Right hindlimb (tissue), 1 donor: ENCODE measurements at regions not wholly inside any gene's neighbourhood (a gene's known extent, or its start where the extent isn't known, plus 50 kb on each side); places are given as distances from the start of the nearest gene placed in this dataset.
"Not testable (repeated sequence)": the region's sequence is repeated elsewhere in the genome, so short reads cannot be mapped to it uniquely, and the experiment has no call there.

Experiments
- DNase-seq: peaks from one replicate; pipeline ENCODE4 v3.0.0-alpha.2; 2018

DNA sequence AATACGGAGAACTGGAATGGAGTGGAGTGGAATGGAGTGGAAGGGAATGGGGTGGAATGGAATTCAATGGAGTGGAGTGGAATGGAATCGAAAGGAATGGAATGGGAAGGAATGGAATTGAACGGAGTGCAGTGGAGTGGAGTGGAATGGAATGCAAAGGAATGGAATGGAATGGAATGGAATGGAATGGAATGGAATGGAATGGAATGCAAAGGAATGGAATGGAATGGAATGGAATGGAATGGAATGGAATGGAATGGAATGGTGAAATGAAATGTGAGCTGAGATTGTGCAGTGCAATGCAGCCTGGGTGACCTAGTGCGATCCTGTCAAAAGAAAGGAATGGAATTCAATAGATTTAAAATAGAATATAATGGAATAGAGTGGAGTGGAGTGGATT, 357.3 kb upstream of the WSB1 start:
- not testable (repeated sequence) for DNase-seq

DNA sequence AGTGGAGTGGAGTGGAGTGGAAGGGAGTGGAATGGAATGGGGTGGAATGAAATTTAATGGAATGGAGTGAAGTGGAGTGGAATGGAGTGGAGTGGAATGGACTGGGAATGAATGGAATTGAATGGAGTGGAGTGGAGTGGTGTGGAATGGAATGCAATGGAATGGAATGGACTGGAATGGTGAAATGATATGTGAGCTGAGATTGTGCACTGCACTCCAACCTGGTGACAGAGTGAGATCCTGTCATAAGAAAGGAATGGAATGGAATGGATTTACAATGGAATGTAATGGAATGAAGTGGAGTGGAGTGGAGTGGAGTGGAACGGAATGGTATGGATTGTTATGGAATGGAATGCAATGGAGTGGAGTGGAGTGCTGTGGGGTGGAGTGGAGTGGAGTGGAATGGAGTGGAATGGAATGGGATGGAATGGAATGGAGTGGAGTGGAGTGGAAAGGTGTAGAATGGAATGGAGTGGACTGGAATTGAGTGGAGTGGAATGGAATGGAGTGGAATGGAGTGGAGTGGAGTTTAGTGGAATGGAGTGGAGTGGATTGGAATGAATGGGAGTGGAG, 356.1 kb upstream of the WSB1 start:
- DNase-seq: not testable (repeated sequence)

DNA sequence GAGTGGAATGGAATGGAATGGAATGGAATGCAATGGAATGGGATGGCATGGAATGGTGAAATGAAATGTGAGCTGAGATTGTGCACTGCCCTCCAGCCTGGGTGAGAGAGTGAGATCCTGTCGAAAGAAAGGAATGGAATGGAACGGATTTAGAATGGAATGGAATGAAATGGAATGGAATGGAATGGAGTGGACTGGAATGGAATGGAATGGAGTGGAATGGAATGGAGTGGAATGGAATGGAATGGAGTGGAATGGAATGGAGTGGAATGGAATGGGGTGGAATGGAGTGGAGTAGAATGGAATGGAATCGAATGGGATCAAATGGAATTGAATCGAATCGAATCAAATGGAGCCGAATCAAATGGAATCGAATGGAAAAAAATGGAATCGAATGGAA, 354.2 kb upstream of the WSB1 start:
- not testable (repeated sequence) for DNase-seq

DNA sequence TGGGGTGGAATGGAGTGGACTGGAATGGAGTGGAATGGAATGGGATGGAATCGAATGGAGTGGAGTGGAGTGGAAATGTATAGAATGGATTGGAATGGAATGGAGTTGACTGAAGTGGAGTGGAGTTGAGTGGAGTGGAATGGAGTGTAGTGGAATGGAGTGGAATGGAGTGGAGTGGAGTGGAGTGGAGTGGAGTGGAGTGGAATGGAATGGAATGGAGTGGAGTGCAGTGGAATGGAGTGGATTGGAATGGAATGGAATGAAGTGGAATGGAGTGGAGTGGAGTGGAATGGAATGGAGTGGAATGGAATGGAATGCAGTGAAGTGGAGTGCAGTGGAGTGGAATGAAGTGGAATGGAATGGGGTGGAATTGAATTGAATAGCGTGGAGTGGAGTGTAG, 353.3 kb upstream of the WSB1 start:
- DNase-seq: not testable (repeated sequence)

DNA sequence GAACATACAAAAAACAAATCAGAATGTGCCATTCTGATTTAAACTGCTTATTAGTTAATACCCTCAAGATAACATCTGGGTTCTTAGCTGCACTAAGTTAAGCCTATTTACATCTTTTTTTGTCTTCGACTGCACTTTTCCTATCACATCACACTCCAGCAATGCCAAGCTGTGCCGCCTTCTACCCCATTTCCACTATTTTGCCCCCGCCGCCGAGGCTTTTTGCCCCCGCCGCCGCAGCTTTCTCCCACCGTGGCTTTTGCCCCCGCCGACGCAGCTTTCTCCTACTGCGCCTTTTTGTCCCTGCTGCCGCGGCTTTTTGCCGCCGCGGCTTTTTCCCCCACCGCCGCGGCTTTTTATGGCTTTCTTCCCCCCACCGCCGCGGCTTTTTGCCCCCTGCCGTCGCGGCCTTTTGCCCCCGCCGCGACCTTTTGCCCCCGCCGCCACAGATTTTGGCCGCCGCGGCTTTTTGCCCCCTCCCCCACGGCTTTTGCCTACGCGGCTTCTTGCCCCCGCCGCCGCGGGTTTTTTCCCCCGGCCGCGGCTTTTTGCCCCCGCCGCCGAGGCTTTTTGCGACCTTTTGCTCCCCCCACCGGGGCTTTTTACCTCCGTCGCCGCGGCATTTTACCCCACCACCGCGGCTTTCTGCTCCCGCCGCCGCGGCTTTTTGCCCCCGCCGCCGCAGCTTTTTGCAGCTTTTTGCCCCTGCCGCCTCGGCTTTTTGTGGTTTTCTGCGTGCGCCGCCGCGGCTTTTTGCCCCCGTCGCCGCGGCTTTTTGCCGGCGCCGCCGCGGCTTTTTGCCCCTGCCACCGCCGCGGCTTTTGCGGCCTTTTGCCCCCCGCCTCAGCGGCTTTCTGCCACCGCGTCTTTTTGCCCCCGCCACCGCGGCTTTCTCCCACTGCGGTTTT, 331.4 kb upstream of the WSB1 start:
- no peak for DNase-seq

DNA sequence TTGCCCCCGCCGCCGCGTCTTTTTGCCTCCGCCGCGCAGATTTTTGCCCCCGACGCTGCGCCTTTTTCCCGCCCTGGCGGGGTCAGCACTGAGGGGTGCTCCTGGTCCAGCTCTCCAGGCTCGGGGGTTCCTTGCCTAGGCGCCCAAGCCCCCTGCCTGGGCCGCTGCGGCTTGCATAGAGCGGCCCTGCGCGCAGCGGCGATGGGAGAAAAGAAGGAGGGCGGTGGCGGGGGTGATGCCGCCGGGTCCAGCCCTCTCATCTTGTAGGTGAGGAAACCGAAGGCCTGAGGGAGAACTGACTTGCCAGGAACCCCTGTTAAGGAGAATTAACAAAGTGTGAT, 330.8 kb upstream of the WSB1 start:
- DNase-seq: no peak

DNA sequence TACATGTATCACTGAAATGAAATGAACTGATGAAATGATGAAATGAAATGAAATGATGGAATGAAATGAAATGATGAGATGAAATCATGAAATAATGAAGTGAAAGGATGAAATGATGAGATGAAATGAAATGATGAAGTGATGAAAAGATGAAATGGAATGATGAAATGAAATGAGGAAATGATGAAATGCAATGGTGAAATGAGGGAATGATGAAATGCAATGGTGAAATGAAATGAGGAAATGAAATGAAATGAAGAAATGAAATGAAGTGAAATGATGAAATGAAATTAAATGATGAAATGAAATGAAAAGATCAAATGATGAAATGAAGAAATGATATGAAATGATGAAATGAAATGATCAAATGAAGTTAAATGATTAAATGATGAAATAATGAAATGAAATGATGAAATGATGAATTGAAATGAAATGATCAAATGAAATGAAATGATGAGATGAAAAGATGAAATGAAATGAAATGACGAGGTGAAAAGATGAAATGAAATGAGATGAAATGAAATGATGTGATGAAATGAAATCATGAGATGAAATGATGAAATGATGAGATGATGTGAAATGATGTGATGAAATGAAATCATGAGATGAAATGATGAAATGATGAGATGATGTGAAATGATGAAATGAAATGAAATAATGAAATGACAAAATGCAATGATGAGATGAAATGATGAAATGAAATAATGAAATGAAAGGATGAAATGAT, 327.9 kb upstream of the WSB1 start:
- not testable (repeated sequence) for DNase-seq

DNA sequence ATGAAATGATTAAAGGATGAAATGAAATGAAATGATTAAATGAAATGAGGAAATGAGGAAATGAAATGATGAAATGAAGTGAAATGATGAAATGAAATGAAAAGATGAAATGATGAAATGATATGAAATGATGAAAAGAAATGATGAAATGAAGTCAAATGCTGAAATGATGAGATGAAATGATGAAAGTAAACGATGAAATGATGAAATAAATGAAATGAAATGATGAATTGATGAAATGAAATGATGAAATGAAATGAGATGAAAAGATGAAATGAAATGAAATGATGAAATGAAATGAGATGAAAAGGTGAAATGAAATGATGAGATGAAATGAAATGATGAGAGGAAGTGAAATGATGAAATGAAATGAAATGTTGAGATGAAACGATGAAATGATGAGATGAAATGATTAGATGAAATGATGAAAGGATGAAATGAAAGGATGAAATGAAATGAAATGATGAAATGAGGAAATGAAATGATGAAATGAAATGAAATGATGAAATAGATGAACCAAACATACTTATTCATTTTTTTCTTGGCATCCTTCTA, 327.2 kb upstream of the WSB1 start:
- not testable (repeated sequence) for DNase-seq

DNA sequence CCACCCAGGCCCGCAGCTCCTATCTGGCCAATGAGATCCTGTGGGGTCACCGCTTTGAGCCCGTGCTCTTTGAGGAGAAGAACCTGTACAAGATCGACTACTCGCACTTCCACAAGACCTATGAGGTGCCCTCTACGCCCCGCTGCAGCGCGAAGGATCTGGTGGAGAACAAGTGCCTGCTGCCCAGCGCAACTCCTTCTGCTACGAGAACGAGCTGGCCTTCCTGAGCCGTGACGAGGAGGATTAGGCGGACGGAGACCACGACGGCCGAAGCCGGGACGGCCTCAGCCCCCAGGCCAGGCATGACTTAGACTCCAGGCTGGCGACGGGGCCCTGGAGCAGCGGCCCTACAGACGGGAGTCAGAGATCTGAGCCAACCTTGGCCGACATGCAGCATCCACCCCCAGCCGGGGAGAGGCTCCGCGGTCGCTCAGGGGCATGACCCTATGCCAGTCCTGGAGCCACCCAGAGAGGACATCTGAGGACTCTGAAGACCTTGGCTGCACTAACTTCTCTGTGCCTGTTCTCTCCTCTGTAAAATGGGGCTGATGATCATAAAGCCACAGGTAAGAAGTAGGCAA, 312.0 kb upstream of the WSB1 start:
- DNase-seq: not testable (repeated sequence)

DNA sequence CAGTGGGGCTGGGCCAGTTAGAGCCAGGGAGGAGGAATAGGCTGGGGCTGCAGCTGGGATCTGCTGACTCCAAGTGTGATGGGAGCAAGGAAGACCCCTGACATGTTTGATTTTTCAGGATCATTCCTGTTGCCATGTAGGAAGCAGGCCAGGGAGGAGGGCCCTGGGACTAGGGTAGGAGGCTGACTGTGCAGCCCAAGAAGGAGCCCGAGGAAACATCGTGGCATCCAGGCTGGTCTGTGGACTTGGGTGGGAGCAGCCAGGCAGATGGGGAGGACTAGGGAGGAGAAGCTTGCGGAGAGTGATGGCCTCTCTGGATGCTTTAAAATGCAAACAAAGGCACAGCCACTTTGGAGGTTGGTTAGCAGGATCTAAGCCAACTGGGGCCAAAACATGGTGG, 311.4 kb upstream of the WSB1 start:
- not testable (repeated sequence) for DNase-seq

DNA sequence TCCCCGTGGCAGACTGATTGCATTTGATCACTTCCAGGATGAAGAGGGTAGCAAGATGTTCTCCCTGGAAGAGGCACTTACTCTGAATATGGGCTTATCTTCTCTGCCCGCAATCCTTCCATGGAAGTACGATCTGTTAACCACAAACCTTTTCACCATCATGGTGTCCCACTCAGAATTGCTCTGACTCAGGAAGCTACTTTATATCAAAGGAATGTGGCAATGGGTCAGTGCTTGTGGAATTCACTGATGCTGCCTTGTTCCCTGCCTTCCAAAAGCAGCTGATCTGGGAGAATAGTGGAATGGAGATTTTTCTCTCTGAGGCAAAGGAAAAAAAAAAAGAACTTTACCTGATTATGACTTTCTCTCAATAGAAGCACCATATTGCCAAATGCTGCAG, 306.1 kb upstream of the WSB1 start:
- DNase-seq: not testable (repeated sequence)

DNA sequence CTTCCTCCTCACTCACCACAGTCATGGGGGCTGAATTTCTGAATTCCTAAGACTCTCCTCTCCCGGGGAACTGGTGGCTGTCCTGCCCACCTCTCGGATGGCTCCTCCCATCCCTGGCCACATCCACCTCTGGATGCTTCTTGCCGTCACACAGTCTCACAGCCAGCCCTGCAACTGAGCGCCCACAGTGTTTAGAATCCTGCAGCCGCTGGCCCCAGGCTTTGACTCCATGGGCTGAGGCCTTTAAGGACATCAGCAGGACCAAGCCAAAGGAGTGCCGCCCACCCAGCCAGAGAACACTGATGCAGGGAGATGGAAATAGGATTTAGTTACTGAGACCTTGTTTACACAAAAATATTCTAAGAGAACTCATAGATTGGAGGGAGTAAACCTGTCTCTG, 299.3 kb upstream of the WSB1 start:
- not testable (repeated sequence) for DNase-seq

DNA sequence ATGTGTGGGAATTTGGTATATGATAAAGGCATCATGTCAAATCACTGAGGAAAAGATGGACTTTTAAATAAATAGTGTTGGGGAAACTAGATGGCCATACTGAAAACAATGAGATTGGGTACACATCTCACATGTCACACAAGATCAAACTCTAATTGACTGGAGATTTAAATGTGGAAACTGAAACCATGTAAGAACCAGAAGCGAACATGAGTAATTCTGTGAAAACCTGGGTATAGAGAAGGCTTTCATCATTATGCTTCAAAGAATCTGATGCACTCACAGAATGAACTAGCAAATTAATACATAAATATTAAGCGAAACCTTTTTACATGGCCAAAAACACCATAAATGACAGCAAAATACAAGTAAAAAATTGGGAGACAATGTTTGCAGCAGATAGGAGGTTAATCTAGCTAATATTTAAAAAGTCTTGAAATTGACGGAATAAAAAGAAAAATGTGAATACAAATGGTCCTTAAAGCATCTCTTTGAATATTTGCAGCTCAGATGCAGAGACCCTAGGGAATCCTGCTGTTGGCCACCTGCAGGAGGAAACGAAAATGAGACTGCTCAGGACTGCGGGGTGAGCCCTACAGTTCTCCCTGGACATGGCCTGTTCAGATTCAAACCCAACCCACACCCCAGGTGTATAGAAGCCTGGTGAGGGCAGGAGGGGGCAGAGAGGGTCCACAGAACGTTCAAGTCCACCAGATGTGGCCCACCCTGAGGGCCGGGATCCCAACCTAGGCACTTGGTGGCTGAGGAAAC, 297.6 kb upstream of the WSB1 start:
- DNase-seq: not testable (repeated sequence)

DNA sequence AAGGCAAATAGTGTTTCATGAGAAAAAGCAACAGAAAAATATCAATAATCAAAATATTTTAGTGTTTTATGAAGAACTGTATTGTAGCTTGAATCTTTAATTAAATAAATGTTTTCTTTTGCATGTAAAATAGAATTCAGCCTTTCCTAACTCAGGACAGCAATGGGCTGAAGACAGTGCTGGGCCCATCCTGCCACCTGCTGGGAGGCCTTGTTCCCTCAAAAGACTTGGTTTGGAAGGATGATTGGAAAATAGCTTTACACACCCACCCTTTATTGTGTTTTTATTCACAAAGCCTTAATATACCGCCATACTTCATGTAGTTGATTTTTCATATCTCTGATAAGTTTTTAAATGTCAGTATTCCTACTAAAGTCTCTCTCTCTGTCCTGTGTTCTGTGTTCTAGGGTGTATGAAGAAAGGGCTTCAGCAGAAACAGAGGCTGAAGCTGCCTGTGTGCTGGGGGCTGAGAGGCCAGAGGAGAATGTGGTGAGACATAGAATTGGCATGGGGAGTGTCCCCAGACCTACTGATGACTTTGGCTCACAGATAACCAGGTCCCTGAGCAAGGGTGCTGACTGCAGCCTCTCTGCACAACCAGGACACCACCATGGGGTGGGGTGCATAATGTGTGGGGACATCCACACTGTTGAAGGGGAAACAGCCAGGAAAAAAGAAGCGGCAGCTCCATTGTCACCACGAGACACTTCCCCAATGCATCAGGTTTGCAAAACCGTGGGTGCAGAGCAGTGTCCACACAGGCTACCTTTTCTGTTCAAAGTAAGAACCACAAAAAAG, 286.0 kb upstream of the WSB1 start:
- not testable (repeated sequence) for DNase-seq

DNA sequence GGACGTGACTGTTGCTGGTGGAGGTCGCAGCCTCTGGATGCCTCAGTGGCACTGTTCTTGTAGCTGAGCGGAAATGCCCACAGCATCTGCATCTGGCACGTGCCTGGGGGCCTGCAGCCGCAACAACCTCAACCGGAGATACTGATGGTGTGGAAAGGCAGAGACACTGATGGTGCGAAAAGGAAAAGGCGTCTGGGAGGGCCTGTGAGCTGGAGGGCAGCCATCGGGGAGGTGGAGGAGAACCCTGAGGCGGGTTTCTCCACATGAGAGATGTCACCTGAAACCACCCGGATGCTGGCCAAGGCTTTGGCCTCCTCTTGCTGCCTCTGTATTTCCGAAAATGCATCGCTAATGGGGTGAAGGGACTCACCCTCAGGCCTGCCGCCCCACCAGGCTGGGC, 284.8 kb upstream of the WSB1 start:
- DNase-seq: no peak

DNA sequence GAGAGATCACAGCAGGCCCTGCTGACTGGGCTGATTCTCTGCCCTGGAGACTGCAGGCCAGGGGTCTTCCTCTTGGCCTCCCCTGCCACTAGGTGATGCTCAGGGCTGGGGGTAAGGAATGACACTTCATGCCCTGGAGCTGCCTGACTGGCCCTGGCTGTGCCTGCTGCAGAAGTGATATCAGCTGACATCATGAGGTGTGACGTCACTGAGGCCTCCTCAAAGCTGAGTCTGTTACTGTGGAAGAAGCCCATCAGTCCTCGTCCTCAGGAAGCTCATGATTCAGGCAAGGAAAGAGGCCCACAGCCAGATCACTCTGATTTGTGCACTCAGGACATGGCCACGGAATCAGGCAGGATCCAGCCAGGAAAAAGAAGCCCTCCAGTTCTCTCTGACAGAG, 283.8 kb upstream of the WSB1 start:
- not testable (repeated sequence) for DNase-seq

DNA sequence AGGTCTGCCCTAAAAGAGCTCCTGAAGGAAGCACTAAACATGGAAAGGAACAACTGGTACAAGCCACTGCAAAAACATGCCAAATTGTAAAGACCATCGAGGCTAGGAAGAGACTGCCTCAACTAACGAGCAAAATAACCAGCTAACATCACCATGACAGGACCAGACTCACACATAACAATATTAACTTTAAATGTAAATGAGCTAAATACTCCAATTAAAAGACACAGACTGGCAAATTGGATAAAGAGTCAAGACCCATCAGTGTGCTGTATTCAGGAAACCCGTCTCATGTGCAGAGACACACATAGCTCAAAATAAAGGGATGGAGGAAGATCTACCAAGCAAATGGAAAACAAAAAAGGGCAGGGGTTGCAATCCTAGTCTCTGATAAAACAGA, 263.4 kb upstream of the WSB1 start:
- not testable (repeated sequence) for DNase-seq

DNA sequence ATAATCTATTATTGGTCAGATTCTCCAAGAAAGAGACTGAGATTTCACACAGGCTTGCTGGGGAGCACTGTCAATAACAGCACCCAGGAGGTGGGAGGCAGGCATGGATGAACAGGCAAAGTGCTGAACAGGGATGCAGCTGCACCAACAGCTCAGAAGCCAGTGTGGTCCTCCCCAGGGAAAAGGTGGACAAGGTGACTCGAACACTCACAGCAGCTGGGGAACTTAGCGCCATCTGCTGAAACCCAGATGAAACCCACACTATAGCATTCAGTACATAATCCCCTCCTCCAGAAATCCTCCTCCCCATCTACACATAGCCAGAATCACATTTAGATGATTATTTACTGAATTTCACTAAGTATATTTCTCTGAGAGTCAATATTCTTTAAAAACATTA, 255.2 kb upstream of the WSB1 start:
- no peak for DNase-seq

DNA sequence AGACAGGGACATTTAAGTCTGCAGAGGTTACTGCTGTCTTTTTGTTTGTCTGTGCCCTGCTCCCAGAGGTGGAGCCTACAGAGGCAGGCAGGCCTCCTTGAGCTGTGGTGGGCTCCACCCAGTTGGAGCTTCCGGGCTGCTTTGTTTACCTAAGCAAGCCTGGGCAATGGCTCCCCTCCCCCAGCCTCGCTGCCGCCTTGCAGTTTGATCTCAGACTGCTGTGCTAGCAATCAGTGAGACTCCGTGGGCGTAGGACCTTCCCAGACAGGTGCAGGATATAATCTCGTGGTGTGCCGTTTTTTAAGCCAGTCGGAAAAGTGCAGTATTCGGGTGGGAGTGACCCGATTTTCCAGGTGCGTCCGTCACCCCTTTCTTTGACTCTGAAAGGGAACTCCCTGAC, 248.9 kb upstream of the WSB1 start:
- DNase-seq: not testable (repeated sequence)

DNA sequence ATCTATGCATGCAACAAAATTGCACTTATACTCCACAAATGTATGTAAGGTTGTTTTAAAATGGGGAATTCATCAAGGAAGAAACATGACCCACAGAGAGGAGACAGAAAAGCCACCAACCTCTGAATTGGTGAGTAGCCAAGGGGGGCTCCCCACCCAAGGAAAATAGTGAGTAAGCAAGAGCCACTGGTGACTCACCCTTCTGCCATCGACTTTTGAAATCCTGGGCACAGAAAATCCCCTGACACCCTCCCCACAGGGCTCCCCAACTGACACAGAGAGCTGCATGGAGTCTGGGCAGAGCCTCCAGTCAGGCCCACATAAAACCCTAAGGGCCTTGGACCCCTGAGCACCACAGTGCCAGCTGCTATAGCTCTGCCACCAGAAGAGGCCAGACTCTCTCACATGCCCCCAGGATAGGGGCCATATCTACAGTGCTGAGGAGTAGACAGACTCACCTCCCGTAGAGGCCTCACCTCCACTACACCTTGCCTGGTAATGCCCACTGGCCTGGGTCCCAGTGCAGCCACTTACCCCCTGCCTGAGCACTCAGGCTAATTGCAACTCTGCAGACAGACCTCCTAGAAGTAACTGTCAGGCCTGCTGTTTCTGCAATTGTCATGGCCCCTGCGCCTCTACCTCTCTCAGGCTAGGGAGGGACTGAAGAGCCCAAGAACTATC, 244.7 kb upstream of the WSB1 start:
- no peak for DNase-seq

DNA sequence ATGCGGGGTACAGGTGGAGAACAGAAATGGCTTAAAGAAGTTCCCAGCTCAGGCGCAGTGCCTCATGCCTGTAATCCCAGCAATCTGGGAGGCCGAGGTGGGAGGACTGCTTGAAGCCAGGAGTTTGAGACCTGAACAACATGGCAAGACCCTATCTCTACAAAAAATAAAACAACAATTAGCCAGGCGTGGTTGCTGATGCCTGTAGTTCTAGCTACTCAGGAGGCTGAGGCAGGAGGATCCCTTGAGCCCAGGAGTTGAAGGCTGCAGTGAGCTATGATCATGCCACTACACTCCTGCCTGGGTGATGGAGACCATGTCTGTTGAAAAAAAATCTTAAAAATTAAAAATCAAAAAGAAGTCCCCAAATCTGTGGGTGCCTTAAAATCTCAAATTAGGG, 228.3 kb upstream of the WSB1 start:
- DNase-seq: no peak
